Osteoblast (primary cell): ENCODE measurements at regions not wholly inside any gene's neighbourhood (a gene's known extent, or its start where the extent isn't known, plus 50 kb on each side); places are given as distances from the start of the nearest gene placed in this dataset.

ENCODE experiments used
- DNase-seq: peaks from one replicate; pipeline ENCODE4 v3.0.0; 2011; ENCODE audit warnings: low spot score, mixed read lengths; ENCODE audit not compliant: insufficient read length; ENCODE audit errors: missing footprints
- H2AFZ ChIP-seq: 2 replicates; pipeline ENCODE4 v1.6.0; 2011; ENCODE audit warnings: mild to moderate bottlenecking, low read length
- H3K27ac ChIP-seq: 2 replicates; pipeline ENCODE4 v1.5.1; 2011; ENCODE audit warnings: mild to moderate bottlenecking, low read depth, low read length, moderate library complexity
- H3K27me3 ChIP-seq: 2 replicates; pipeline ENCODE4 v1.6.0; 2012; ENCODE audit warnings: mild to moderate bottlenecking, control low read depth, inconsistent platforms, low read length, moderate library complexity; ENCODE audit not compliant: insufficient read depth
- H3K36me3 ChIP-seq: 2 replicates; pipeline ENCODE4 v1.5.1; 2011; ENCODE audit warnings: mild to moderate bottlenecking, low read length, control low read depth, moderate library complexity; ENCODE audit not compliant: insufficient read depth
- H3K4me1 ChIP-seq: 2 replicates; pipeline ENCODE4 v1.5.1; 2011; ENCODE audit warnings: mild to moderate bottlenecking, low read length, control low read depth, moderate library complexity; ENCODE audit not compliant: insufficient read depth
- H3K4me2 ChIP-seq: 2 replicates; pipeline ENCODE4 v1.6.0; 2011; ENCODE audit warnings: mild to moderate bottlenecking, low read length; ENCODE audit not compliant: insufficient read depth
- H3K4me3 ChIP-seq: fragments of 200-600 bp; sonication (generic); 3 replicates; pipeline ENCODE4 v1.5.1; 2012; ENCODE audit warnings: mild to moderate bottlenecking, low read length, inconsistent platforms; ENCODE audit not compliant: insufficient read depth
- H3K79me2 ChIP-seq: 2 replicates; pipeline ENCODE4 v1.6.0; 2012; ENCODE audit warnings: mild to moderate bottlenecking, low read length, control low read depth, inconsistent platforms; ENCODE audit not compliant: insufficient read depth
- H3K9me3 ChIP-seq: 2 replicates; pipeline ENCODE4 v1.5.1; 2011; ENCODE audit warnings: low read depth, low read length, control low read depth
- H4K20me1 ChIP-seq: 2 replicates; pipeline ENCODE4 v1.6.0; 2012; ENCODE audit warnings: mild to moderate bottlenecking, low read length, control low read depth; ENCODE audit not compliant: insufficient read depth
- TF ChIP-seq, protein P1 (sequence below): IDR thresholded peaks from 2 replicates; pipeline ENCODE4 v1.5.1; 2011; ENCODE audit warnings: mild to moderate bottlenecking, low read depth, low read length, moderate library complexity; ENCODE audit errors: extremely low read depth

GRCh38 chr6:106778943-106779342 lies 149.6 kb downstream of the QRSL1 start:
- Histone ChIP-seq H3K27me3 (peaks cover 6% of the 10 kb centered on the region), H3K9me3 (no peaks in the 10 kb centered on the region), H3K27ac (no peak overlapping the region), H3K79me2 (no peaks in the 10 kb centered on the region), H3K4me2 (no peak overlapping the region), H3K4me1 (no peaks in the 10 kb centered on the region), H3K4me3 (no peak overlapping the region), H2AFZ (no peak overlapping the region), H4K20me1 (no peaks in the 10 kb centered on the region), H3K36me3 (no peaks in the 10 kb centered on the region)
- no peak for DNase-seq
- TF ChIP-seq, protein P1, sequence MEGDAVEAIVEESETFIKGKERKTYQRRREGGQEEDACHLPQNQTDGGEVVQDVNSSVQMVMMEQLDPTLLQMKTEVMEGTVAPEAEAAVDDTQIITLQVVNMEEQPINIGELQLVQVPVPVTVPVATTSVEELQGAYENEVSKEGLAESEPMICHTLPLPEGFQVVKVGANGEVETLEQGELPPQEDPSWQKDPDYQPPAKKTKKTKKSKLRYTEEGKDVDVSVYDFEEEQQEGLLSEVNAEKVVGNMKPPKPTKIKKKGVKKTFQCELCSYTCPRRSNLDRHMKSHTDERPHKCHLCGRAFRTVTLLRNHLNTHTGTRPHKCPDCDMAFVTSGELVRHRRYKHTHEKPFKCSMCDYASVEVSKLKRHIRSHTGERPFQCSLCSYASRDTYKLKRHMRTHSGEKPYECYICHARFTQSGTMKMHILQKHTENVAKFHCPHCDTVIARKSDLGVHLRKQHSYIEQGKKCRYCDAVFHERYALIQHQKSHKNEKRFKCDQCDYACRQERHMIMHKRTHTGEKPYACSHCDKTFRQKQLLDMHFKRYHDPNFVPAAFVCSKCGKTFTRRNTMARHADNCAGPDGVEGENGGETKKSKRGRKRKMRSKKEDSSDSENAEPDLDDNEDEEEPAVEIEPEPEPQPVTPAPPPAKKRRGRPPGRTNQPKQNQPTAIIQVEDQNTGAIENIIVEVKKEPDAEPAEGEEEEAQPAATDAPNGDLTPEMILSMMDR: no peak

DNA sequence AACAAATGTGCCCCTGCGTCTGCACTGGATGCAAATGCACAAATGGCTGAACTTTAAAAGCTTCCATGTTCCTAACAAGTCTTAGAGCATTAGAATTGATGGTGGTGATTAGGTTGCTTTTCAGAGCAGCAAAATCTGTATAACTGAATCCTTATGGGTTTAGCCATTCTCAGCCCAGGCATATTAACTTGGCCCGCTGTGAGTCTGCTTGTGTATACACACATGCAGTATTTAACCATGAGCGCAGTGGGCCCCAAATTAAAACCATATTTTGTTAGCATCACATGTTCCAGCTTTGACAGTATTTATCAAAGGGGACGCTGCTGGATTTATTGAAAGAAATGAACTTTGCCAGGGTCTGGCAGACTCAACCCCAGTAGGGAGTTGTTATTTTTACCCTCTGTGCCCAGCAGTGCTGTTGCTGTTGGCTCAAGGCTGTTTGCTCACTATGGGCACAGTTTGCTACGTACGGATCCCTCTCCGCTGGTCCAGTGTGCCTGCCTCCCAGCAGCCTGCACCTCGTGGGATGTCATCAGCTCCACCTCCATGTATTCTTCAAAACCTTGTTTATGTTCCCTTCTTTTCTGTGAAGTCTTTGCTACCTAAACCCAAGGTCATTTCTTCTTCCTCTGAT lies 144.7 kb downstream of the QRSL1 start:
- Histone ChIP-seq H3K4me2 (no peak overlapping the region), H4K20me1 (no peaks in the 10 kb centered on the region), H3K36me3 (no peaks in the 10 kb centered on the region), H3K27me3 (peaks cover 8% of the 10 kb centered on the region), H3K4me1 (no peaks in the 10 kb centered on the region), H3K79me2 (no peaks in the 10 kb centered on the region), H2AFZ (no peak overlapping the region), H3K9me3 (peaks cover 2% of the 10 kb centered on the region), H3K27ac (no peak overlapping the region), H3K4me3 (no peak overlapping the region)
- DNase-seq: no peak
- TF ChIP-seq, protein P1: no peak

DNA sequence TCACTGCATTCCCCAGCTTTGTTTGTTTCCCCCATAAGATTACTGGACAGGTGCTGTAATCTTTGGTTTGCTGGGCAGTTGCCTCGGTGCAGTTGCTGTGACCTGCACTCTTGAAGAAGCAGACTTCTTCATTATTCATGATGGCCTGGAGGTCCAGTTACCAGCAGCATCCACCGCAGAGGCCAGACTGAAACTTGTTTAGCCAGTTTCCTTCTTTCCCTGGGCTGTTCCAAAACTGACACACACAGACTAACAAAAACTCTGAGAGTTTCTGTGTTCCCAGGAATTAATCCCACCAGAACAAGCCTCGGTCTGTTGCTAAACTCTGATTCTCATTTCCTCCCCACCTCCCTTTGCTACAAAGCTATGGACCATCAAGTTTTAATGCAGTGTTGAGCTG lies 144.1 kb downstream of the QRSL1 start:
- Histone ChIP-seq H2AFZ (no peak overlapping the region), H4K20me1 (no peaks in the 10 kb centered on the region), H3K4me1 (no peaks in the 10 kb centered on the region), H3K4me2 (no peak overlapping the region), H3K27me3 (peaks cover 8% of the 10 kb centered on the region), H3K79me2 (no peaks in the 10 kb centered on the region), H3K27ac (no peak overlapping the region), H3K9me3 (peaks cover 2% of the 10 kb centered on the region), H3K4me3 (no peak overlapping the region), H3K36me3 (no peaks in the 10 kb centered on the region)
- TF ChIP-seq, protein P1: no peak
- DNase-seq: no peak

GRCh38 chr6:106772270-106773142 lies 143.1 kb downstream of the QRSL1 start:
- H3K27me3 ChIP-seq: peaks cover 8% of the 10 kb centered on the region
- DNase-seq: no peak
- no peaks in the 10 kb centered on the region for H3K4me1 ChIP-seq
- H3K4me2 ChIP-seq: no peak overlapping the region
- TF ChIP-seq, protein P1: no peak
- no peak overlapping the region for H3K4me3 ChIP-seq
- H4K20me1 ChIP-seq: no peaks in the 10 kb centered on the region
- no peaks in the 10 kb centered on the region for H3K36me3 ChIP-seq
- H3K27ac ChIP-seq: no peak overlapping the region
- H3K79me2 ChIP-seq: no peaks in the 10 kb centered on the region
- H3K9me3 ChIP-seq: peaks cover 2% of the 10 kb centered on the region
- H2AFZ ChIP-seq: no peak overlapping the region
